ENCODE measurements at regions not wholly inside any gene's neighbourhood (a gene's known extent, or its start where the extent isn't known, plus 50 kb on each side); places are given as distances from the start of the nearest gene placed in this dataset.

DNA sequence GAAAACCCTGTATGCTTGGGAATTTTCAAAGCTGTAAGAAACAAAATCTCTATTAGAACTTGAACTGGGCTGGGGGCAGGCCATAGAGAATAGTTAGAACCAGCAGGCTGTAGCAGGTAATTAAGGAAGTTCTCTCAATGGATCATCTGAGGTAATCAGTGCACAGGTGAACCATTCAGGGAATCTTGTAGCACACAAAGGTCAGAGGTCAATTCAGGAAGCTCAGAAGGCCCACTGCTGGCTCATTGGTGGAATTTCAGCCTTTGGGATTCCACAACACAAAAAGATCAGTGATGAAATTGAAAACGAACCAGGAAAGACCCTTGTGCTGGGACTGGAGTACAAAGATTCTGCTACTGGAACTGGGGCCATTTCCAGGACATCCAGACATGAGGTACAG is 82.0 kb downstream of the TMEM168 start:
- no peaks in the 10 kb centered on the region for H3K4me1 Mint-ChIP-seq
- no peaks in the 10 kb centered on the region for H3K36me3 ChIP-seq (ENCODE audit: control insufficient read depth in 2 of 3, insufficient read depth in 3 of 3, low read length in 3 of 3)
- no peaks in the 10 kb centered on the region for H3K9me3 ChIP-seq (ENCODE audit: control insufficient read depth in 2 of 3, low read length in 3 of 3)
- no peak for DNase-seq
- H3K27me3 Mint-ChIP-seq, result peaks cover under 1 to 13% (median 6%) of the 10 kb centered on the region in 5 donors
- H3K36me3 Mint-ChIP-seq, result no peaks in the 10 kb centered on the region
- no peaks in the 10 kb centered on the region for H3K27me3 ChIP-seq (ENCODE audit: control insufficient read depth in 2 of 2, insufficient read depth in 2 of 2, low read length in 2 of 2)
- no peak overlapping the region for H3K27ac Mint-ChIP-seq
- H3K27ac ChIP-seq (ENCODE audit: low read depth, low read length), result no peak overlapping the region
- intact Hi-C loops (cut with micrococcal nuclease), result no loop called here
- no peaks in the 10 kb centered on the region for H3K4me1 ChIP-seq (ENCODE audit: control insufficient read depth in 2 of 2, insufficient read depth in 2 of 2, low read length in 2 of 2)
- no peak overlapping the region for H3K4me3 Mint-ChIP-seq
- CTCF ChIA-PET, result no interaction called here
- POLR2A ChIA-PET, result no interaction called here
- no peak for ATAC-seq
- H3K9me3 Mint-ChIP-seq, result peaks cover 0 to 8% (median 0%) of the 10 kb centered on the region in 11 donors
- H3K4me3 ChIP-seq (ENCODE audit: low read length), result no peak overlapping the region
